ENCODE measurements at regions not wholly inside any gene's neighbourhood (a gene's known extent, or its start where the extent isn't known, plus 50 kb on each side); places are given as distances from the start of the nearest gene placed in this dataset.
"Not testable (repeated sequence)": the region's sequence is repeated elsewhere in the genome, so short reads cannot be mapped to it uniquely, and the experiment has no call there.

DNA sequence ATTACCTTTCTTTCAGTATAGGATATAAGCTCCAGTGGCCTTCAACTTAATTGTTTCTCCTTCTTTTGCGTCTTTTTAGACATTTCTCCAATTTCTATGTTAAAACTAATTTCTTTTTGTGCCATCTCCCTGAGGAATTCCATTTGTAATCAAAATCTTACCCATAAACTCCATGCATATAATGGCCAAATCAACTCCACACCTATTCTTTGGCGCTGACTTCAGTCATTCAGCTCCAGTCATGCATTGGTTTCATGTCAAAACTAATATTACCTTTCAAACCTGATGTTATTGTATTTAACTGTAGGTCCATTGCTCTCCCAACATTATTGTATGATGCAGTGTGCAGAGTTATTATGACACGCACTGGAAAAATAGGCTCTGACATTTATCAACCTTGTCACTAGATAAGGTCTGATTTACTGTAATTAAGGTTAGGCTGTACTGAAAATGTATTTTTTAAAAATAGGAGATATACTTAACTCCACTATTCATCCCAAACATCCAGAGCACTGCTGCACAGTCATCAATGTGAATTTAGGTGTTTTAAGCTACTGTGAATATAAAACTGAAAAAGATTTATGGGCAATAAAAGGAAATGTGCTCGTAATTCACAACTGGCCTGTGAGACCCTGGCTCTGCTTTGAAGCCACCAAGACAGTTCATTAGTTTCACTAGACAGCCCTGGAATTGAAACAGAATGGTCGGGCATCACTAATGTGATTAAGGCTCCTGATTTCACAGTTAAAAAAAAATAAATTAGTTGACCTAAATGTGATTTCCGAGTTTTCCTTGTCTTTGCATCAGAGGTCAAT lies 180.6 kb upstream of the GRIA4 start:
- peak; percentile 76 for DNase-seq

DNA sequence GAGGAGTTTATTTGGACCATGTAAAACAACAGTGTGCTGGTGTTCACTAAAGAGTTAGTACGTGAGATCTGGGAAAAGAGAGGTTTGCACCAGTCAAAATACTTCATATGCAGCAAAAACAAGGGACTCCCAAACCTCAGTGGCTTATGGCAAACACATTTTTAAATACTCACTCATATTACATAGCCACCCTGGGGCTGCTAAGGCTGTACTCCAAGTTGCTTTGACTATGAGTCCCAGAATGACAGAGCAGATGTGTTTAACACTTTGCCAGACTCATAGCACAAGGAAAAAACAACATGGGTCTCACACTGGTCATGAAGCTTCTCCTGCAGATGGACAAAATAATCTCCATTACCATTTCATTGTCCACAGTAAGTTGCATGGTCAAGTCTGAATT lies 202.8 kb upstream of the GRIA4 start:
- DNase-seq: no peak

DNA sequence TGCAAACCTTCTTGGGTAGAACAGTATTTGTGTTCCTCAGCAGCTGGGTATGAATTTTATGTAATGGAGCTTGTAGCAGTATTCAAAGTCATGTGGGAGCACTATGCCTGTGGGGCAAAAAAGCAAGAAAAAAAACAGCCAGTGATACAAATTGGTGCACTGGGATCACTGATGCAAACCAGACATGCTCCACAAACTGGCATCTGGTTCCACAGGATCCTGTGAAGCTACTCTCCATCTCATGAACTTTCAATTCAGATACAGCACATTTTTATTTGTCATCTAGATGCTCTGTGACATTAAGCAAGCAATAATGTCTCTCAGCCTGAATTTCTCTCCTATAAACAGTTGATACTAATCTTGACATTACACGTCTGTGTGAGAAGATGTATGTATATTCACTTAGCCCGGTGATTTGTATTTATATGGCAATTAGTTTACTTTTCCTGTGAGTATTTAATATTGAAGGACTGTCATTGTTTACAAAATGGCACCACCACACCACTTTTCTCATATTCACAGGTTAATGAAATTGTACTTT lies 208.5 kb upstream of the GRIA4 start:
- DNase-seq: no peak

DNA sequence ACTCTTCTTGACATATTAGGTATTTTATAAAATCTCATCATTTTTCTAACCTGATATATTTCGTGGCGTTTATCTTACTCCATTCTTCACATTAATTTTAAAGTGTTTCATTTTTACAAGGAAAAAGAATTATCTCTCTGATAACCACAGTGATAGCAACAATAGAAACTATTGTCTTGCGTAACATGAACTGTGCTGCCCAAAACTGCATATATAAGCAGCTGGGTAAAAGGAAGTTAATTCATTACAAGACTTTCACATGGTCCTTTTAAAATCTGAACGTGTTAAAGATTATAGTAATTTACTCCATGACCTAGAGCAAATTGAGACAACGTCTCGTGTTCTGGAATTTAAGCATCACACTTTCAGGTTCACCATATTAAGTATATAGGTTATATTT lies 210.4 kb upstream of the GRIA4 start:
- DNase-seq: no peak

DNA sequence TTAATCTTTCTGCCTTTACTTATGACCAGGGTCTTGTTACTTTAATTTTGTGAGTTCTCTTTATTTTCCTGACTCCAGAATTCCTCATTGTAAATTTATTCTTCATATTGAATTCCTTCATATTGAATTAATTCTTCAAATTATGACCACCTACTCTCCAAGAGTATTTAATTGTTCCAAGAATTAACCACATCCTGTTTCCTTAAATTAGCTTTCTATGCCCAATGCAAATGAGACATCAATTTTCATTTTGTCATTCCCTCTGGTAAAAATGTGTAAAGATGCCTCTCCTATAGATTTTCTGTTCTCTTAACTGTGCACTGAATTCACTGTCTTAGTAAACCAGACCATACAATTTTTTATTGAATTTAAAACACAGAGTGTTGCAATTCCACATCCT lies 211.2 kb upstream of the GRIA4 start:
- DNase-seq: no peak

DNA sequence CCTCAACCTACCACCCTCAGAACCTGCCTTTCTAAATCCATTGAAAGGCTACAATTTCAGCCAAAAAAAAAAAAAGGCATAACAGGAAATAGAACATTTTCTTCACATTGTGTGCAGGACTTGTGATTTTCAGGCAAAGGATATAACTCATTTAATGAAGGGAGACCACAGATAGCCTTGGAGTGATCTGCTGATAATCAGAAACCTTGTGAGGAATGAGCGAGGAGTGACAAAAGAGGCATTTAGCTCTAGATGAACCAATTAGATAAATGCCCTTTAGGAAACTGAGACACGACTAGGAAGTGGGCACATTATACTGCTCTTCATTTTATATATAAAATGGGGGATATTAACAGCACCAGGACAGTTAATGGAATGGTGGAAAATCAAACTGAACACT lies 216.5 kb upstream of the GRIA4 start:
- DNase-seq: no peak

DNA sequence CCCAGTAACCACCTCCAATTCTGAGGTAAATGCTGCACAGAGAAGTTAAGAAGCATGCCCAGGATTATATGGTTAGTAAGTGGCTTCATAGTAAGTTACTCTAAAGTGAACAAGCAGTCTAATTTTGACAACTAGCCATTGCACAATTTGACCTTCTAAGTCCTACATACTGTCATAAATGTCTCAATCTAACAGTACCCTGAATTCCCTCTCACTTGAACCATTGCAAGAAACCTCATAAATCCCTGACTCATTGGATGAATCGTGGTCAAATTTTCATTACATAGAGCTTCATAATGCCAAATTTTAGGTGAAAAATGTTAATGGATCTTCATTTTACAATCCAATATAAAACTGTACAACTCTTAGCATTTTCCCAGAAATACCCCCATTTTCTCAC lies 217.3 kb upstream of the GRIA4 start:
- no peak for DNase-seq

DNA sequence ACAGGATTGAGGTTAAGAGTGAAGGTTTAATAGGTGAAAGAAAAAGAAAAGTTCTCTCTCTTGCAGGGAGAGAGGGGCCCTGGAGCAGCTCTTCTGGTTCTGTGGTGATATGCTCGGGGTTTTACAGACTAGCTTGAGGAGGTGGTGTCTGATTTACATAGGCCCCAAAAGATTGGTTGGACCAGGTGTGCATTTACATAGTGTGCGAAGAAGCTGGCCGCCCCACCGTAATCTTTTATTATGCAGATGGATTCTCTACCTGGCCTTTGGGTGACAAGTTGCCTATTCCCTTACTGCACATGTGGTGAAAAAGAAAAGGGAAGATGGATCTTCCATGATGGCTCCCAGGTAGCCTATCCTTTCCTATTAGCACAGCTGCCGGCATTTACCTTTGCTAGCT lies 219.9 kb upstream of the GRIA4 start:
- no peak for DNase-seq

DNA sequence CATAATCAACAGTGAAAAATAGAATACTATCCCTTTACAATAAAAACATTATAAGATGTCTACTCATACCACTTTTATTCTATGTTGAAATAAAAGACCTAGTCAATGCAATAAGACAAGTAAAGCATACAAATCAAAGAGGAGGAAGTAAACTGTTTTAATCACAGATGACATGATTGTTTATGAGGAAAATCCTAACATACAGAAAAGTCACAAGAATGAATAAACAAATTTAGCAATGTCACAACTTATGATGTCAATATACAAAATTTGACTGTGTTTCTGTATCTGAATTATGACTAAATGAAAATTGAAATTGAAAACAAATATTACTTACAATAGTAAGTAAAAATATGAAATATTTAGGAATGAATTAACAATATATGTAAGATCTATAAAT lies 221.9 kb upstream of the GRIA4 start:
- no peak for DNase-seq

DNA sequence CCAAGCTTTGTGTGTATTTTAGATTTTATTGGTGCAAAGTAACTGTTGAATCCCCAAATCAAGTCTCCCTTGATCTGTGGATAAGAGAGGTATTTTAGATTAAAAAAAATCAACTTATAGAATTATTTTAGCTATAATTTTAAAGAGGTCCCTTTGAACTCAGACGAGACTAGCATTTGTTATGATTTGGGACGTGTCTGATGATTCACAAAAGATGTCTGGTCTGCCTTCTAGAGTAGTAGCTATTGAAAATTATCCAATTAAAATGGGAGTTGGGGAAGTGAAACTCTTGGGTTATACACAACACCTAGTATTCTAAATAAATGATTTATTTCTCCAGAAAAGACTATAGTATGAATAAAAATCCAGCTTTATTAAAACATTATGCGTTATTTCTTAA lies 227.9 kb upstream of the GRIA4 start:
- DNase-seq: no peak

DNA sequence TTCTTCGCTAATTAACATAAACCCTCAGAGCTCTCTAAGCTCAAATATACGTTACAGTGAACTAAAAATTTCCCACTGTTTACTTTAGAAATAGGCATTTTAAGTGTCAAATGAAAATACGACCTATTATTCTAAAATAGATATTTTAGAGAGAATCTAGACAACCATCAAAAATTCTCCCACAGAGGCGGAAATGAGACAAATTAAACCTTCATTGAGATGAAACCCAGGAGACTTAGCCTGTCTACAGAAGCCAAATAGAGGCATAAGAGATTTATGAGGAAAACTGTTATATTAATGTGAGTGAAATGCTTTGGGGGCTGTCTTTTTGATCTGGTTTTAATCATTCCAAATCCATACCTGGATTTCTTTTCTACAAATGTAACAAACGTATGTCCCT lies 232.0 kb upstream of the GRIA4 start:
- DNase-seq: no peak

DNA sequence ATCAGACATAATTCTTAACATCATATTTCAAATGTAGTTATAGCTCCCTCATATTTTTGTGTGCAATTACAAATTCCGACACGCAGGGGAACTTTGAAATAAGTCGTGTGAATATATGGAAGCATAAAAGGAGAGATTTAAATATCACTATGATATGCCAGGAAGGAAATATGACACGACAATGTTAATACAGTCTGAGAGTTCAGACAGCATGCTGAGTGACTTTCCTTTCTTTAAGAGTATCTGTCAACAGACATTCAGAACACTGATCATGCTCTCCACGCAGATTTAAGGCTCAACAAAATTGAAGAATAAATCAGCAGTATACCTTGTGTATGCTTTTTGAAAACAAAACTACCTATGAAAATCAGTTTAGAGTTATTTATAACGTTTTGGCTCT lies 232.6 kb upstream of the CARD18 start:
- DNase-seq: peak; percentile 12

DNA sequence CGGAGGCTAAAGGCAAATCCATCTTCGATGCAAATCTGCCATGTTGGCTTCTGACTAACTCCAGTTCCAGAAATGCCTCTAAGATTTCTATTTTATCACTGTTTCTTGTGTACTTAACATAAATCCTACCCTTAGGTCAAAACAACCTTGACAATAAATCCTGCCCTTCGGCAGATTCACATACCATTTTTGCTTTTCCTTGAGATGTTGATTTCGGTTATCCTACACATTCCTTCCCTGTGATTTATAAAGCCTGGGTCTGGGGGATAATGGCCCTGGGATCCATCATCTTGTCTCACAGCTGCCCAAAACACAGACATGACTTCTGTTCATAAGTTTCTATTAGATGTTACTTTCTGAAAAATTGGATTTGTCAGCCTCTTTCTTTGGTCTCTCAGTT lies 231.7 kb upstream of the CARD18 start:
- DNase-seq: no peak

DNA sequence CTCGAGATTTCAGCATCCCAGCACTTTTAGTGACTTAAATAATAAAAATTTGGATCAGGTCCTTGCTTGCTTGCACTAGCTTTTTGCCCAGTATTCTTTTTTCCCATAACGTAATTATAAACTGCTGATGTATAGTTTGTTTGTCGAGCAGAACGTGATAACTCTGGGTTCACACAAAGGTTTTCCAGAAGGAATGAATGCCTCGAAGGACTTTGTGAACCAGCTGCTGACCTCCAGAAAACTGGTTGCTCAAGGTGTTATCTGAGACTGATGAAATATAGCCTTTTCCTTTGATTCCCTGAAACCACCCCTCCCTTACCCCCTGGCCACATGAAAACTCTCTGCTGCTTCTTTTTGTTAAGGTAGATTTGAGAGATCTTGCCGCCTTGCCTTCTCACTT lies 229.1 kb upstream of the CARD18 start:
- DNase-seq: peak; percentile 8

DNA sequence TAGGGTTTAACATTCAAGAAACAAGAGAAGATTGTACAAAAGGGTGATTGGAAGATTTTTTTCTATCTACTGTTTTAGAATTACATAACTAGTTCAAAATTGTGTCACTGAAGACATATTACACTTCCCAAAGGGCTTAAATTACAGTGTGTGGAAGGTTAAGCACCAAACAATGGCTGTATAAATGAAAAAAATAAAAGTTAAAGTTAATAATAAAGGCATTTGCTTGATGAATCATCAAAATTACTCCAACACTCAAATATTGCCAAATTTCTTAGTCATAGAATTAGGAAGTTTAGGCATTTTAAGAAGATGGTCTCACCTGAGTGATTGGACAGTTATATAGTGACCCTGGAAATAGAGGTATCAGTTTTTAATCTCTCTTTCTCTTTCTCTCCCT lies 227.6 kb upstream of the CARD18 start:
- no peak for DNase-seq

DNA sequence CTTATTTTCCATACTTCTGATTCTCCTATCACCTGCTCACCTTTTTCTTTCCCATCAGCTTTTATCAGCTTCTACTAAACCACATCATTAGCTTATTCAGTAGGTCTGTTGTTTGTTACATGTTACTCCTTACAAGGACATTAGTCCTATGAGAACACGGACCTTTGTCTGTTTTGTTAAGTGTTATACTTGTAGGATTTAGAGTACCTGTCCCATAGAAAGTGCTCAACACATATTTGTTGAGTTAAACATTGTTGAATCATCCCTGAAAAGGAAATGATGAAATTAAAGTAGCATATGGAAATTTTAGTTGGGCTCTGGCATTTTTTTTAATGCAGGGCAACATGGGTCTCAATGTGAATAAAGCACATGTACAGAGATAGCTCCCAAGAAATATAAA lies 222.1 kb upstream of the CARD18 start:
- DNase-seq: no peak

DNA sequence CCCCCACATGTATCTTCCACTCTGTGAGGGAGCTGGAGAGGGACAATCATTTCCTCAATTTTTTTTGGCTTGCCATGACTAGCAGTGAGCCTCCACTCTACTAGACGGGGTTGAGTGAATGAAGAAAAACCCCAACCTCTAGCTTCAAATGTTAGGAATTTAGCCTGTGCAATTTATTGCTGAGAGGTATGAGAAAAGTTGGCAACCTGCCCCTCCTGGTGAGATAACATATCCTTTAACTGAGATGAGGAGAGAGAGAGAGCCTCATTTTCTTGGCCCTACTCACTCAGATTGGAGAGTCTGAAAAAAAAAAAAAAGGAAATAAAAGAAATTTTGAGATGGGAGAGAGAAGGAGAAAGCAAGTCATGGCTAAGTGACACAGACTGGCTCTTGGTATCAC lies 218.2 kb upstream of the CARD18 start:
- DNase-seq: no peak

DNA sequence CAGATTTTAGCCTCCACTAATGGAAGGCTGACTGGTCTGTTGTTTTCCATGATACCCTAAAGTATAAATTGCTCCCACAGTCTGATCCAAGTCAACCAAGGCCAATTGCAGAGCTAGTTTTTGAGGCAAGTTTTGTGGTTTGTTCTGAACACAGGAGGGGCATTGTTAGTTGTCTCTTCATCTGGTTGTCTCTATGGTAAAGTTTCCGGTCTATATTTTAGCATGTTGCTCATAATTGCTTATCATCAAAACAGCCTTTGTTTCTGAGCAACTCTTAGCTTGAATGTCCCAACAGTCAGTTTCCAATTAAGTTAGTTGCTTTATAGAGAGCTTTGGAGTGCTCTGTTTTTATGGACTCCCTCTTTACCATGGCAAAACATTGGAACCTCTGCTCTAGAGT lies 217.6 kb upstream of the CARD18 start:
- no peak for DNase-seq

DNA sequence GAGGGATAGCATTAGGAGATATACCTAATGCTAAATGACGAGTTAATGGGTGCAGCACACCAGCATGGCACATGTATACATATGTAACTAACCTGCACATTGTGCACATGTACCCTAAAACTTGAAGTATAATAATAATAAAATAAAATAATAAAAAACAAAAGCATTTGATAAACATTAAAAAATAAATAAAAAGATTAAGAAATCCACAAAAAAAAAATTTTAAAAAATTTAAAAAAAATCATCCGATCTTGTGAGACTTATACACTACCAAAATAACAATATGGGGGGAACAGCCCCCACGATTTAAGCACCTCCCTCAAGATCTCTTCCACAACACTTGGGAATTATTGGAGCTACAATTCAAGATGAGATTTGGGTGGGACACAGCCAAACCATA lies 210.3 kb upstream of the CARD18 start:
- not testable (repeated sequence) for DNase-seq

DNA sequence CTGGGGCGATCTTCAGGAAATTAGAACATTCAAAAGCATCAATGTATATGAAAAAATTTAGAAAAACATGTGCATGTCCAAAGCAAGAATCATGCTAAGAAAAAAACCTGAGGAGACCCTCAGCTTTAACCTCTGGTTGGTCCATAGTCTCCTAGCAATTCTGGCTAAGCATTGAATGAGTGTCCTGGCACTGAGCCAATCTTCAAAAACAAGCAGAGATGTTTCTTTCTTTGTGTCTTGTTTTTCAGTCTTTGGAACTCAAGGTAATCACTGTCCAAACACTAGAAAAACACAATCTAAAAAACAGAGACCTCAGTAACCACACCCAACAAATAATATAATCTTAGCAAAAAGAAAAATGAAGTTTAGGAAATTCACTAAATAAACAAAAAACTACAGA lies 205.4 kb upstream of the CARD18 start:
- DNase-seq: no peak

DNA sequence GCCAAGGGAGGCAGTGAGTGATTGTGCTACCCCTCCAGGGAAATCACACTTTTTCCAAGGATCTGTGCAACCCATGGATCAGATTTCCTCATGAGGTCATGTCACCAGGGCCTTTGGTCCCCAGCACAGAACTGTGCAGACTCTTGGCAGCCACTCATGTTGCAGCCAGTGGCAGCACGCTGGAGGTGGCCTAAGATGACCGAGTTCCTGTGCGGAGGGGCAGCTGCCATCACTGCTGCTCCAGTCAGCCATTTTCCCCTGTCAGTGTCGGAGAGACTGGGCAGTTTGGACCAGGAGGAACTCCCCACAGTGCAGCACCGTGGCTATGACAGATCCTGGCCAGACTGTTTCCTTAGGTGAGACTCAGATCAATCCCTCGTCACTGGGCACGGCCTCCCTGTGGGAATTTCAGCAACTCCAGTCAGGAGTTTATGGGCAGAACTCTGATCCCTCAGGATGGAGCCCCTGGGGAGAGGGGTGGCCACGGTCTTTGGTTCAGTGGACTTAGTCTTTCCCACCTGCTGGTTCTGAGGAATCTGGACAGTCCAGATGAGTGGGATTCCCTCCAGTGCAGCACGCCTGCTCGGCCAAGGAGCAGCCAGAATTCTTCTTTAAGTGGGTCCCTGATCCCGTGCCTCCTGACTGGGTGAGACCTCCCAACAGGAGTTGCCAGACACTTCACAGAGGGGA lies 194.6 kb upstream of the CARD18 start:
- DNase-seq: no peak

DNA sequence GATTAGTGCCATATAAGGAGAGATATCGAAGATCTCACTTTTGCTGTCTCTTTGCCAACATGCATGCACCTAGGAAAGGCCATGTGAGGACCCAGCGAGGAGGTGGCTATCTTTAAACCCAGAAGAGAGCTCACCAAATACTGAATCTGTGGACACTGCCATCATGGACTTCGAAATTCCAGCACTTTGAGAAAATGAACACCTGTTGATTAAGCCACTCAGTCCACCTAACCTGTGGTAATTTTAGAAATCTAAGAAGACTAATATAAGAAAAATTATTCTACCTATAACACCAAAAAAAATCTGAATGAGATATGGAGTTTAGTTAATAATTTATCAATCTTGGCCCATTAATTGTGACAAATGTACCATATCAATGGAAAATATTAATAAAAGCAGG lies 193.6 kb upstream of the CARD18 start:
- no peak for DNase-seq

DNA sequence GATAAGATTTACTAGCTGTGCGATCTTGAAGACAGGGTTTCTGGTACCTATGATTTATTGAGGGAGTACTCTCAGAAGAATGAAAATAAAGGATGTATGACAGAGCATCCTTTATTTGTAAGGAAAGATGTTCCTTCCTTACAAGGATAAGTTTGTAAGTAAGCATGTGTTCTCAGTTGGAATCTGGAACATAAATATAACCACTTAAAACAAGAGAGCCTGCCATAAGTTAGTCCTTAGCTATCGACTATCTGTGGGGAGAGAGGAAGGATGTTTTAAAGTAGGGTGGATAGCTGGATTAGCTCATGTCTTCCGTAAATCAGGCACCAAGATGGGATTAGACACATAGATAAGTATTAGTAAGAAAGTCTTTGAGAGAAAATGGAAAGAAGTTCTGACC lies 192.6 kb upstream of the CARD18 start:
- DNase-seq: no peak

DNA sequence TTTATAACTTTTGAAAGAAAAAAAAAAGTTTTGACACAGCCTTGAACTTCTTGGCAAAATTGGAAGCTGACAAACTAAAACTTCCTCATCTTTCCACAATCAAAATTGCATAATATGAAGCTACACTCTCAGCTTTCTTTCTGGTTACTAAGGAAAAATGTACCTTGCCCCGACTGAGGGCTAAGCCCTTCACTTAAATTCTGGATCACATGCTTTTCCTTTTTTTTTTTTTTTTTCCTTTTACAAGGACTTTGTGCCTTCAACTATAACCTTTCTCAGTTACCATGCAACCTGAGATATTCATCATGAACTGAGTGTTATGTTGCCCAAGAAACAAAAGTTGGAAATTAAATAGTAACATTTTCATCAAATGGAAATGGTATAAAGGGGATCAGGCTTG lies 188.5 kb upstream of the CARD18 start:
- DNase-seq: no peak

DNA sequence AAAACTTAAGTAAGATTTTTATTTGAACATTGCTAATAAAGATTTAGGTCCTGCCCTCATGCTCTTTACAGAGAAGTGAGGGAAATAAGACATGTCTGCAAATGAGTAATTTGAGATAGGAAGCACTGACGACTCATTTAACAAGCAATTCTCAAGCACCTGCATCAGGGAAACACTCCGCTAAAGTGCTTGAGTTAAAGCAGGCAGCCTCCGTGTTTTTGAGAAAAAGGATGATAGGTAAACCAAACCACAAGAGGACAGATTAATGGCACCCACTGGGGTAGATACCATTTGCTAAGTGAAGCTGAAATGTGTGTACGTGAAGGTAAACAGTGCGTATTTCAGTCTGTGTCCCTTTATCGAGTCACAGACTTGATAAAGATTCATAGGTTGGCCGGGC lies 184.6 kb upstream of the CARD18 start:
- DNase-seq: no peak

Data from eye (tissue), 1 donor.